HG03457 (cell line): ENCODE measurements at regions not wholly inside any gene's neighbourhood (a gene's known extent, or its start where the extent isn't known, plus 50 kb on each side); places are given as distances from the start of the nearest gene placed in this dataset.

ENCODE experiments used
- ATAC-seq: cut with Tn5 transposase; IDR thresholded peaks from one replicate; pipeline ENCODE4 v1.9.1; 2021; ENCODE audit warnings: moderate number of reproducible peaks; ENCODE audit not compliant: unreplicated experiment

DNA sequence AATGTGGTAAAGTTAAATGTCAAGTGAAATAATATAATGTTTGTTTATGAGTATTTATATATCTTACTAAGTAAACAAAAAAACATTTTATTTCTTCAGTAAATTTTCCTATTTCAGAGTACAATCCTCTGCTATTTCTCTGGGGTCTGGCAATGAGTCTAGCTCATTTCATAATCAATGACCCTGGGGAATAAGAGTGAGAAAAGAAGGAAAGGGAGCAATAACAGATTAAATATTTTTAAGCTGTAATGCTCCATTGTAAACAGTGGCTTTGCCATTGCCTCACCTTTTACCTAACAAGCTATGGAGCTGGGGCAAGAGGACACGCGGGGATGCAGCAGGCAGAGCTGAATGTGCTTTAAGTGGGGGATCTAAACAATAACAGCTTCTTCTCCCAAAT lies 1071.9 kb downstream of the FLRT2 start:
- no peak for ATAC-seq

DNA sequence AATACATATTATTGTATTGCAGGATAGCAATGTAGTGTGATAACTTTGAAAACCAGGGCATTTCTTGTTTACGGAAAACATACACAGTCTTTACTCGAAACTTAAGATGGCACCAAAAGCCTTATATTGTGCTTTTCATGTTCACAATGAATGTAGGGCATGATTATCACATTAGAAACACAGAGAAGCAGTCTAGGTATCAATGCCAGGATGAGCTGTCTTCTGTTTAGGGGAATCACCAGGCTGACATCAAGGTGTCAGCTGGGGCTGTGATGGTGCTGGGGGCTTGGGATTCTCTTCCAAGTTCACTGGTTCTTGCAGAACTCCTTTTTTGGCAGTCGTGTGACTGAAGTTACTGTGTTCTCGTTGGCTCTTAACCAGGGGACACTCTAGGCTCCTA lies 1067.3 kb downstream of the FLRT2 start:
- ATAC-seq: no peak

DNA sequence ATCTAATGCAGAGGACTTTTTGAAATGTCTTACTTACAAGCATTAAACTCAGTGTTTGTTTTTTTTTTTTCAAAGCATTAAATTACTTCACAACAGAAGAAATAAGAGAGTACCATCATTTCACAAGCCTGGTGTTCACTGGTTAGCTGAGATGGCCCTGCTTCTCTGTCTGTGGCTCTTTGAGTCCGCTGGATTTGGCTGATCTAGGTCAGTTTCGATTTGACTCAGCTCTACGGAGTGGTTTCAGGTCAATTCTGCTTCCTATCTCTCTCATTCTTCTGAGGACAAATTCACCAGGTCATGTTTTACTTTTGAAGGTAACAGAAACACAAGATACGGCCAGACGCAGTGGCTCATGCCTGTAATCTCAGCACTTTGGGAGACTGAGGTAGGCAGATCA lies 1066.1 kb downstream of the FLRT2 start:
- ATAC-seq: peak; percentile 57

DNA sequence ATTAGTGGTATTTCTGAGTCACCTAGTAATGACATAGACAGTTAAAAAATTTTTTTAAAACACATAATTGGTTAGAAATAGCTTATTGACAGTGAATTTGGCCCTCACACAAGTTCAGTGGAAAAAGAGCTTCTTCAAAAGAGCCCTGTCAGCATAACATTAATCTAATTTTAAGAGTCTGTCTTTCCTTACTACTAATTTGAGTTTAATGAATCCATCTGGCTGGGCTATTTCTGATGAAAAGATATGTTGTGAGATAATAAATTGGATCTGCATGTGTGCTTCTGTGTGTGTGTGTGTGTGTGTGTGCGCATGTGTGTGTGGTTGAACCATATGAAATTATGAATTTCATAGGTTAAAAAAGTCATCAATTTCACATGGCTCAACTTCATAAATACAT lies 1045.2 kb downstream of the FLRT2 start:
- ATAC-seq: no peak

- ATAC-seq: no peak
Observed at GRCh38 chr14:86574778-86575129, 1044.8 kb downstream of the FLRT2 start.

DNA sequence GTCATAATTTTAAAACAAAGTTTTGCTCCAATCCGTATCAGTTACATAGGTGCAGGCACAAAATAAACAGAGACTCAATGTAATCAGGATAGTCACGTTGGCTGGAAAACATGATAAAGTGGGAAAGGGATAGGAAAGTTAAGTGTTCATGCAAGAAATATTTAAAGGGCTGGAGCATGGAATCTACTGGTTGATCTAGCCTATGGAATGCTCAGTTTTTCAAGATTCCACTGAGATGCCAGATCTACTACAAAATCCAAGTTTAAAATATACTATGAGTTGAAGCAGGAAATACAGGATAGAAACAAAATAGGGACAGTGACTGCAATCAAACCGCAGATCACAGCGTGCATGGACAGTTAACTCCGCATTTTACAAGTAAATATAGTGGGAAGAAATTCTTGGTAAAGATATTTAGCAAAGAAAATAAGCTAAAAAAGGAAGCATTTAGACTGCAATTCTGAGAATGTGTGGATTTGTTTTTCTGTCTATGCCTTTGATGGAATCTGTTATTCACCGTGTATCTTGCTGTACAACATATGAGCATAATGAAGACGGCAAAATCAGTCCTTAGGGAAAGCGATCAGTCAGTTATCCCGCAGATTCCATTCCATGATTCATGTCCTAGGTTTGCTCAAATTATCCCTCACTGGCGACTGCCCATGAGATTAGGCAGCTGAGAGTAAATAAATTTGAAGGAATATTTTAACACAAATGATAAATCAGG lies 1044.3 kb downstream of the FLRT2 start:
- ATAC-seq: no peak

DNA sequence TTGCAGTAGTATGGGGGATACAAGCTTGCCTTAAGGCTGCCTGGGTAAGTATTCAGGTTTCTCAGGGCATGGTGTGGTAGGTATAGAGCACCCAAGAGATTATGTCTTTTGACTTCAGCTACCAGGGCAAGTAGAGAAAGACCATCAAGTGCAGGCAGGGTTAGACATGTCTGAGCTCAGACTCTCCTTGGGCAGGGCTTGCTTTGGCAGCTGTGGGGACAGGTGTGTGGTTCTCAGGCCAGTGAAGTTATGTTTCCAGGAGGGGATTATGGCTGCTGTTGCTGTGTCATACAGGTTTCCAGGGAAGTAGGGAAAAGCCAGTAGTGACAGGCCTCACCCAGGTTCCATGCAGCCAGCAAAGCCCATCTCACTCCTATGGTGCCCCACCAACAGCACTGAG lies 1040.4 kb downstream of the FLRT2 start:
- ATAC-seq: no peak

DNA sequence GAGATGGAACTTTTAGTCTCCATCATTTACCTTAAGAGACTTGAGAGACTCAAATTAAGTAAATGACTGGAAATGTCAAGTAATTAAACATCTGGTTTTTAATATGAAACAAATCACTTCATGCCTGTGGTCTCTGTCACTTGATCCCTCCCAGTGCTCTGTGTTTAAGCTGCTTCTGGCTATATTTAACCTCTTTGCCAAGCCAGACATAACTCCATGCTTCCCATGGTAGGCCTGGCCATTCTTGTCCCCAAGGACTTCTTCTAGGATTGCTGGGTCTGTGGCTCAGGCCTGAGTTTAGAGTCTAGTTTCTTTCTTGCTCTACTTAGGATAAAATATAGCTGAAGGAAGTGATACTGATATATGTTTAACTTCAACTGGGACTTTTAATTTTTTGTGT lies 1013.6 kb downstream of the FLRT2 start:
- no peak for ATAC-seq

GRCh38 chr14:86541972-86542371 lies 1012.0 kb downstream of the FLRT2 start:
- ATAC-seq: no peak

DNA sequence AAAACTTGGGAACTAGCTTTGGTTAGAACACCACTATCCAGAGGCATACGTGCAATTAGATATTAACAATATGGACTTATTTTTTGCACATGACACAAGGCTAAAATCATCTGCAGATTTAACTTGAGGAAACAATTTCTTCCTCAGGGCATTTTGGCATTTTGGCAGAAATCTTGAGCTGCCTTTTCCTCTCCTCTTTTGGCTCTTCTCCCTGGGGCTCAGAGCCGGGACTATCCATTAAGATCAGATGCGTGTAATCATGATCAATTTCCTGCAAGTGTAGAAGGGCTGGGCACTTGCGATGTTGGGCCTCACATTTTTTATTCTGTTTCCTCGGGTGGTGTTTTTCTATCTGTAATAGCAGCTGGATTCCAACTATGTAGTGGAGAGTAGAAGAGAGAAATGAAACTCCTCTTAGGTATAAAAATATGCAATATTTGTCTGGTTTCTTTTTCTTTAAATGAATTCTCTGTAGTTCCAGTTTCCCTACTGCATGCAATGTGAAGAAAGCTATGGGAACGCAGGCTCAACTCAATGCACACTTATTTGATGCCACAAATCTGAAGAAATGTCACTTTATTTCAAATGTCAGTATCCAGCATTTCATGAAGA lies 1010.8 kb downstream of the FLRT2 start:
- no peak for ATAC-seq

DNA sequence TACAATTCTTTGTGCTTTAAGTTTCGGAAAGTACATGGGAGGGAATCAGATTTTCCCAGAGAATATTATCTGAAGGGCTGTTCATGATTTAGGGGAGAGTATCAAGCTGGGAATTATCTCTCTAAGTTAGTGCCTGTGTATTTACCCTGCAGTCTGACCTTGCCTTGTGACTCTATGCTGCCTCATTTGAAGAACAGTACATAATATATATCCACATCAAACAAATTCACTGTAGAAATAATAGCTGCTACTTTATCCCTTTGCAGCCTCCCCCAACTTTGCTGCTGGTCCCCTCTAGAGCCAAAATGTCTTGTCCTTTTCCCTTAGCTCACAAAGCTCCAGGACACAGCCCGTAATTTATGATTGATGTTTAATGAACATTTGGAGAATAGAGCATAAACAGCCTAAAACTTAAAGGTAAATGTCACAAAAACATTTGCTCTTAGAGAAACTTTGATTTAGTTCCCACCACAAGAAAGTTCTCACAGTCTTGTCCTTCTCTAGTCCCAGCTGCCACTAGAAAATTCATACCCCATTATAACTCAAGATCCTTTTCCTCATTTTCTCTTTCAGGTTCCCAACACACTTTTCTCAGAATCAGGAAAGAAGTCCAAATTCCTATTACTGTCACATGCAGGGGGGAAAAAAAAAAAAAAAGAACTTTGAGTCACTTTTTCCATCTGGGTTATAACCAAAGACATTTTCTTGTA lies 1009.6 kb downstream of the FLRT2 start:
- ATAC-seq: no peak

- ATAC-seq: no peak
Observed at GRCh38 chr14:86533834-86534233, 1003.9 kb downstream of the FLRT2 start.

GRCh38 chr14:86532219-86532618 lies 1002.3 kb downstream of the FLRT2 start:
- no peak for ATAC-seq

DNA sequence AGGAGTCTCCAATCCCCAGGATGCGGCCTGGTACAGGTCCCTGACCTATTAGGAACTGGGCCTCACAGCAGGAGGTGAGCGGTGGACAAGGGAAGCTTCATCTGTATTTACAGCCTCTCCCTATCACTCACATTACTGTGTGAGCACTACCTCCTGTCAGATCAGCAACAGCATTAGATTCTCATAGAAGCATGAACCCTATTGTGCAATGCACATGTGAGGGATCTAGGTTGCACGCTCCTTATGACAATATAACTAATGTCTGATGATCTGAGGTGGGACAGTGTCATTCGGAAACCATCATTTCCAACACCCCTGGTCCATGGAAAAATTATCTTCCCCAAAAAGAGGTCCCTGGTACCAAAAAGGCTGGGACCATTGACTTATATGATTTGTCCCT lies 1000.5 kb downstream of the FLRT2 start:
- no peak for ATAC-seq

DNA sequence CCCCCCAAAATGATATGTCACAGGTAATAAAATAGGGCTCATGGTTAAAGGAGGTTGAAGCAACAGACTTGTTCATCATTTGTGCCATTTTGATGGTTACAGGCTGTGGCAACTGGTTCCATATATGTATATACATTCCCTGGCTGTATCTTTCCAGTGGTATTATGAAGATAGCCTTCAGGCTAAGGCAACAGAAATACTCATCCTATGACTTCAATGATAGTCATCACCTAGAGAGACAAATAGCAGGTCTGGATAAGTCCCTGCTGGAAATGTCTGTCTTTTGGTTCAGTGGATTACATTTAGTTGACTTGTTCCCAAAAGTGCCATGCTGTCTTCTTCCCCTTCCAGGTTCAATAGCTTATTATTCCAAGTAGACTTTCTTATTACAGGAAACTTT lies 997.4 kb downstream of the FLRT2 start:
- no peak for ATAC-seq

DNA sequence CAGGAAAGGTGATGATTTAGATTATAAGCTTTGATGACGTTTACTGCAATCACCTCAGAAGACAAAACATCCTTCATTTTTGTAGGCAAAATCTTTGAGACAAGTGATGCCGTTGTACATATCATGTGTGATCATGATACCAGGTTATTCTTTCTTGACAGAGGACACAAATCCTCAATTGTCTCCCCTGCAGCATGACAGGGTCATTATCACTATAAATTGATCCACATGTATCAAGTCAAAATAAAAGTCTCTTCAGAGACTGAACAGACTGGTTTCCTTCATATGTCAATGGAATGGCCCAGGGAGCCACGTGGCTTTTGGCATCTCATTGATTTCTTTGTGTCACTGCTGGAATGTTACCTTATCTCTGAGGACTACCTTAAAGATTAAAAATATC lies 995.7 kb downstream of the FLRT2 start:
- ATAC-seq: no peak

DNA sequence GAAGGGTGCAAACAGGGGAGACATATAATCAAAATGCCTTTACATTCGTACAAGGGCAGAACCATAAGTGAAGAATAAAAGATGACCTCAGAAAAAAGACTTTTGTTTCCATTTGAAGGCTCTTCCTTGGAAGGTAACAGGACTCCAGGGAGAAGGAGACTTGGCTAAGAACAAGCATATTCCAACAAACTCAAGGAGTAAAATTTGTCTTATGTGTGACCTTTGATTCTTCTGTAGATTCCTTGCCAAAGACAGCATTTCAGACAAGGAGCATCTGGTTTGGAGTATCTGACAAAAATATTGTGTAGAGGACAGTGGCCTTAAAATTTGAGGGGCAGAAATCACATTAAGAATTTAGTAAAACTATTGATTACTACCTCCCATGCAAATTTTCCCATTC lies 991.9 kb downstream of the FLRT2 start:
- no peak for ATAC-seq

- ATAC-seq: no peak
Observed at GRCh38 chr14:86521031-86521730, 991.2 kb downstream of the FLRT2 start.

GRCh38 chr14:86518298-86518697 lies 988.4 kb downstream of the FLRT2 start:
- ATAC-seq: no peak

DNA sequence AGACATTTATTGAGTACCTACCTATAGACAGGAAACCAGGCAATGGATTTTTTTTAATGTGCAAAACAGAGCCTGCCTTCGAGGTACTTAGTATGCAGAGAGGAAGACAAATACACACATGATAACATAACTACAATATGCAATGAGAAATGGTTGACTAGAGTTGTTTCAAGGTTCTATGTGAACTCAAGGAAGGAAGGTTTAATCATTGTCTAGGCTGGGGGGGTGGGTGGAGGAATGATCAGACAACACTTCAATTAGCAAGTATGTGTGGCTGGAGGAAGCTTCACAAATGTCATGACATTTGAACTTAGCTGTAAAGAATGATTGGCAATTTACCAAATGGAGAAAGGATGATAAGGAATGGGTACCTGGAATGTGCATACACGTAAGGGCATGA lies 985.3 kb downstream of the FLRT2 start:
- no peak for ATAC-seq

DNA sequence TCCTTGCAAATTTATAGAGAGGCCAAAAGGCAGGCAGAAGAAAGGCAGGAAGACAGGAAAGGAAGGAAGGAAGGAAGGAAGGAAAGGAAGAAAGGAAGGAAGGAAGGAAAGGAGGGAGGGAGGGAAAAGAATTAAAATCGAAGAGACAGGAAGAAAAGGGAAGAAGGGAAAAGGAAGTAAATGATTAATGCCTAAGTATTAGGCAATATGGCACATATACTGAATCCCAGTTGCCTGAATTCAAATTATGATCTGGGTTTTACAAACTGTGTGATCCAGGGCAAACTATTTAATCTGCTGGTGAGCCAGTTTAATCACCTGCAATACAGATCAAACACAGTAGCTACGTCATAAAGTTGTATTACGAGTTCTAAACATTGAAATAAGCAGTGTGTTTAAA lies 983.6 kb downstream of the FLRT2 start:
- no peak for ATAC-seq

- ATAC-seq: no peak
Observed at GRCh38 chr14:86513056-86513455, 983.1 kb downstream of the FLRT2 start.
